Astrocyte of the cerebellum (primary cell): ENCODE measurements at regions not wholly inside any gene's neighbourhood (a gene's known extent, or its start where the extent isn't known, plus 50 kb on each side); places are given as distances from the start of the nearest gene placed in this dataset.
"Not testable (repeated sequence)": the region's sequence is repeated elsewhere in the genome, so short reads cannot be mapped to it uniquely, and the experiment has no call there.

Source experiments
- DNase-seq: peaks from one replicate; pipeline ENCODE4 v3.0.0-alpha.2; 2011; ENCODE audit warnings: low read depth
- H3K4me3 ChIP-seq: 2 replicates; pipeline ENCODE4 v1.5.1; 2011; ENCODE audit warnings: mild to moderate bottlenecking, low read depth, low read length, moderate library complexity
- in situ Hi-C: cut with HindIII; loops from 2 replicates; pipeline ENCODE4 v1.10.0; 2017; ENCODE audit warnings: low sequenced_read_pairs
- TF ChIP-seq, protein P1 (sequence below): IDR thresholded peaks from 2 replicates; pipeline ENCODE4 v1.5.1; 2012; ENCODE audit warnings: low read length, low read depth, moderate library complexity, mild to moderate bottlenecking; ENCODE audit errors: missing control alignments

GRCh38 chr13:76267216-76267615 lies 619.0 kb downstream of the KCTD12 start:
- no peak for DNase-seq
- in situ Hi-C loops, result no loop called here
- TF ChIP-seq, protein P1, sequence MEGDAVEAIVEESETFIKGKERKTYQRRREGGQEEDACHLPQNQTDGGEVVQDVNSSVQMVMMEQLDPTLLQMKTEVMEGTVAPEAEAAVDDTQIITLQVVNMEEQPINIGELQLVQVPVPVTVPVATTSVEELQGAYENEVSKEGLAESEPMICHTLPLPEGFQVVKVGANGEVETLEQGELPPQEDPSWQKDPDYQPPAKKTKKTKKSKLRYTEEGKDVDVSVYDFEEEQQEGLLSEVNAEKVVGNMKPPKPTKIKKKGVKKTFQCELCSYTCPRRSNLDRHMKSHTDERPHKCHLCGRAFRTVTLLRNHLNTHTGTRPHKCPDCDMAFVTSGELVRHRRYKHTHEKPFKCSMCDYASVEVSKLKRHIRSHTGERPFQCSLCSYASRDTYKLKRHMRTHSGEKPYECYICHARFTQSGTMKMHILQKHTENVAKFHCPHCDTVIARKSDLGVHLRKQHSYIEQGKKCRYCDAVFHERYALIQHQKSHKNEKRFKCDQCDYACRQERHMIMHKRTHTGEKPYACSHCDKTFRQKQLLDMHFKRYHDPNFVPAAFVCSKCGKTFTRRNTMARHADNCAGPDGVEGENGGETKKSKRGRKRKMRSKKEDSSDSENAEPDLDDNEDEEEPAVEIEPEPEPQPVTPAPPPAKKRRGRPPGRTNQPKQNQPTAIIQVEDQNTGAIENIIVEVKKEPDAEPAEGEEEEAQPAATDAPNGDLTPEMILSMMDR, result no peak
- H3K4me3 ChIP-seq, result no peak overlapping the region

- in situ Hi-C loops, result no loop called here
- H3K4me3 ChIP-seq, result no peak overlapping the region
- TF ChIP-seq, protein P1, result no peak
- DNase-seq, result no peak
Measured at GRCh38 chr13:76266561-76266960, 619.6 kb downstream of the KCTD12 start.

GRCh38 chr13:76250211-76250610 lies 614.1 kb downstream of the LMO7 start:
- in situ Hi-C loops, result no loop called here
- DNase-seq, result no peak

DNA sequence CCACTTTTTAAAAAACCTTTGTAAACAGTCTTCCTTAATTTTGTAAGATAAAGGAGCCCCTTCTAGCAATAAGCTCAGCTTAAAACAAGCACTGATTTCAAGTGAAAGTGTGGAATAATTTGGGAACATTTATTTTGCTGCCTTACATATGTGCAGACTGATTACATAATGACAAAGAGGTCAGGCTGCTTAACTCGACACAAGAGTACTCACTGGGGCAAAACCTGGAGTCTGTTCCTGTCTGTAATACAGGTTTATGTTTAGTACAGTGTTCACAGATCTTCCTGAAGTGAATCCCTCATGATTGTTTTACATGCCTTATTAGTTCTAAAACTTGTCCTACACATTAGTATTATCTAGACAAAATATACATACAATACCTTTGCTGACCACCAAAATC lies 609.8 kb downstream of the LMO7 start:
- in situ Hi-C loops, result no loop called here
- no peak overlapping the region for H3K4me3 ChIP-seq
- TF ChIP-seq, protein P1, result no peak
- DNase-seq, result no peak

More at GRCh38 chr13:76250211-76250610, 614.1 kb downstream of the LMO7 start:
- TF ChIP-seq, protein P1, result no peak
- no peak overlapping the region for H3K4me3 ChIP-seq

GRCh38 chr13:76245211-76245610 lies 609.1 kb downstream of the LMO7 start:
- TF ChIP-seq, protein P1, result no peak
- no peak overlapping the region for H3K4me3 ChIP-seq
- in situ Hi-C loops, result no loop called here
- no peak for DNase-seq

GRCh38 chr13:76243120-76243519 lies 607.0 kb downstream of the LMO7 start:
- in situ Hi-C loops, DNase-seq: not testable (repeated sequence)

GRCh38 chr13:76239031-76239680 lies 603.0 kb downstream of the LMO7 start:
- H3K4me3 ChIP-seq, result no peak overlapping the region
- TF ChIP-seq, protein P1, result no peak
- no peak for DNase-seq
- in situ Hi-C loops, result no loop called here

More at GRCh38 chr13:76243120-76243519, 607.0 kb downstream of the LMO7 start:
- H3K4me3 ChIP-seq, result not testable (repeated sequence)
